Caco-2 (cell line): ENCODE measurements at regions not wholly inside any gene's neighbourhood (a gene's known extent, or its start where the extent isn't known, plus 50 kb on each side); places are given as distances from the start of the nearest gene placed in this dataset.
"Not testable (repeated sequence)": the region's sequence is repeated elsewhere in the genome, so short reads cannot be mapped to it uniquely, and the experiment has no call there.

Experiments
- BruUV-seq: library from RNA; stranded (reverse); fragments of 400-500 nt; replicated peaks from 2 replicates; lab custom pipeline; 2021; lab: Mats Ljungman, UMichigan
- CTCF ChIA-PET: fragments of 300-600 bp; sonication (Branson Sonifier 250); formaldehyde crosslinking; loops from one replicate; lab custom pipeline; 2022; ENCODE audit warnings: antibody characterized with exemption; lab: Charles Lee
- POLR2A ChIA-PET: fragments of 300-600 bp; sonication (Branson Sonifier 250); formaldehyde crosslinking; loops from one replicate; lab custom pipeline; 2022; ENCODE audit warnings: antibody characterized with exemption; lab: Charles Lee
- DNase-seq, 2 experiments: peaks; one replicate each; pipeline versions ENCODE4 v3.0.0 to v3.0.0-alpha.2; 2020 to 2022
- H3K27me3 ChIP-seq: replicated peaks from 2 replicates; pipeline ENCODE4 v1.6.0; 2011; ENCODE audit warnings: low read length; ENCODE audit not compliant: control insufficient read depth, insufficient read depth
- H3K36me3 ChIP-seq: 2 replicates; pipeline ENCODE4 v1.5.1; 2011; ENCODE audit warnings: low read length; ENCODE audit not compliant: control insufficient read depth, insufficient read depth
- H3K4me1 ChIP-seq: fragments of 250-450 bp; sonication (Bioruptor Pico); 2 replicates; pipeline ENCODE4 v1.5.1; 2020; ENCODE audit warnings: mild to moderate bottlenecking
- H3K4me3 ChIP-seq: 2 replicates; pipeline ENCODE4 v1.5.1; 2011; ENCODE audit warnings: low read depth, mild to moderate bottlenecking, control low read depth, low read length
- H3K9me3 ChIP-seq: fragments of 250-450 bp; sonication (Bioruptor Pico); 2 replicates; pipeline ENCODE4 v1.5.1; 2020; ENCODE audit warnings: mild to moderate bottlenecking, moderate library complexity
- H3K27ac Mint-ChIP-seq: one replicate; pipeline ENCODE4 v1.8.0; 2022; ENCODE audit warnings: mixed read lengths; ENCODE audit not compliant: unreplicated experiment
- H3K27me3 Mint-ChIP-seq: one replicate; pipeline ENCODE4 v1.8.0; 2022; ENCODE audit warnings: mixed read lengths; ENCODE audit not compliant: insufficient read depth, unreplicated experiment
- H3K36me3 Mint-ChIP-seq: one replicate; pipeline ENCODE4 v1.8.0; 2022; ENCODE audit warnings: mild to moderate bottlenecking, mixed read lengths; ENCODE audit not compliant: insufficient read depth, unreplicated experiment
- H3K4me1 Mint-ChIP-seq: one replicate; pipeline ENCODE4 v1.8.0; 2022; ENCODE audit warnings: low read depth, mixed read lengths; ENCODE audit not compliant: unreplicated experiment
- H3K4me3 Mint-ChIP-seq: one replicate; pipeline ENCODE4 v1.8.0; 2022; ENCODE audit warnings: mild to moderate bottlenecking, moderate library complexity, mixed read lengths; ENCODE audit not compliant: unreplicated experiment
- H3K9me3 Mint-ChIP-seq: one replicate; pipeline ENCODE4 v1.8.0; 2022; ENCODE audit warnings: mixed read lengths; ENCODE audit not compliant: unreplicated experiment
- CTCF ChIP-seq, 2 experiments: fragments of 200-600 bp in 1 of 2; IDR thresholded peaks; 1 replicate in 1 of 2; 2 replicates in 1 of 2; pipeline versions ENCODE4 v1.5.1 to v1.8.0; 2011 to 2022; ENCODE audit warnings: antibody characterized with exemption in 1 of 2, control low read depth in 1 of 2, inconsistent platforms in 1 of 2, low read depth in 1 of 2, low read length in 1 of 2, mild to moderate bottlenecking in 1 of 2, moderate library complexity in 1 of 2; ENCODE audit not compliant: insufficient read depth in 1 of 2, severe bottlenecking in 1 of 2, unreplicated experiment in 1 of 2
- intact Hi-C: fragments of 100-400 bp; cut with micrococcal nuclease; formaldehyde crosslinking; loops from one replicate; pipeline ENCODE4 v1.10.0; 2022; ENCODE audit not compliant: unreplicated experiment

- intact Hi-C loops, result no loop called here
- Mint-ChIP-seq H3K27ac (no peak overlapping the region), H3K36me3 (no peaks in the 10 kb centered on the region), H3K4me1 (no peaks in the 10 kb centered on the region), H3K9me3 (no peaks in the 10 kb centered on the region), H3K27me3 (peaks cover 3% of the 10 kb centered on the region), H3K4me3 (no peak overlapping the region)
- no peak for TF ChIP-seq CTCF (IDR thresholded peaks at IDR 0.05; ENCODE audit: insufficient read depth in 1 of 2, low read depth in 1 of 2, low read length in 1 of 2, severe bottlenecking in 1 of 2, unreplicated experiment in 1 of 2)
- no peak for DNase-seq
- Histone ChIP-seq H3K36me3 (no peaks in the 10 kb centered on the region), H3K9me3 (no peaks in the 10 kb centered on the region), H3K4me1 (no peaks in the 10 kb centered on the region), H3K27me3 (no peaks in the 10 kb centered on the region), H3K4me3 (no peak overlapping the region)
- POLR2A ChIA-PET, result no interaction called here
- CTCF ChIA-PET, result no interaction called here
- no TSS peak for BruUV-seq
Observed at GRCh38 chr7:109699661-109700060, 1130.0 kb downstream of the DNAJB9 start.

DNA sequence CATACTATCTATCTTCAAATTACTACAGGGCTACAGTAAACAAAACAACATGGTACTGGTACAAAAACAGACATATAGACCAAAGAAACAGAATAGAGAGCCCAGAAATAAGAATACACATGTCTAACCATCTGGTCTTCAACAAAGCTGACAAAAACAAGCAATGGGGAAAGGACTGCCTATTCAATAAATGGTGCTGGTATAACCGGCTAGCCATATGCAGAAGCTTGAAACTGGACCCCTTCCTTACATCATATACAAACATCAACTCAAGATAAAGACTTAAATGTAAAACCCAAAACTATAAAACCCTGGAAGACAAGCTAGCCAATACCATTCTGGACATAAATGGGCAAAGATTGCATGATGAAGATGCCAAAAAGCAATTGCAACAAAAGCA is 1143.7 kb downstream of the DNAJB9 start:
- Mint-ChIP-seq H3K27me3 (no peaks in the 10 kb centered on the region), H3K4me1 (no peaks in the 10 kb centered on the region), H3K9me3 (no peaks in the 10 kb centered on the region), H3K36me3 (no peaks in the 10 kb centered on the region), H3K27ac (no peak overlapping the region), H3K4me3 (no peak overlapping the region)
- no peaks in the 10 kb centered on the region for H3K9me3 ChIP-seq
- no peaks in the 10 kb centered on the region for H3K27me3 ChIP-seq
- intact Hi-C loops, result no loop called here
- no peaks in the 10 kb centered on the region for H3K36me3 ChIP-seq
- ChIA-PET CTCF (no interaction called here), POLR2A (no interaction called here)
- no peak for TF ChIP-seq CTCF (IDR thresholded peaks at IDR 0.05; ENCODE audit: insufficient read depth in 1 of 2, low read depth in 1 of 2, low read length in 1 of 2, severe bottlenecking in 1 of 2, unreplicated experiment in 1 of 2)
- H3K4me1 ChIP-seq, result no peaks in the 10 kb centered on the region
- no peak overlapping the region for H3K4me3 ChIP-seq
- BruUV-seq, result no TSS peak
- DNase-seq, result no peak

- DNase-seq, H3K4me1 Mint-ChIP-seq, H3K36me3 ChIP-seq, BruUV-seq, CTCF ChIA-PET, H3K27me3 ChIP-seq, H3K9me3 Mint-ChIP-seq, H3K27me3 Mint-ChIP-seq, H3K36me3 Mint-ChIP-seq, H3K4me3 Mint-ChIP-seq, H3K4me3 ChIP-seq, intact Hi-C loops, H3K27ac Mint-ChIP-seq, H3K9me3 ChIP-seq, H3K4me1 ChIP-seq, POLR2A ChIA-PET: not testable (repeated sequence)
Observed at GRCh38 chr7:109719359-109719758, 1149.7 kb downstream of the DNAJB9 start.

DNA sequence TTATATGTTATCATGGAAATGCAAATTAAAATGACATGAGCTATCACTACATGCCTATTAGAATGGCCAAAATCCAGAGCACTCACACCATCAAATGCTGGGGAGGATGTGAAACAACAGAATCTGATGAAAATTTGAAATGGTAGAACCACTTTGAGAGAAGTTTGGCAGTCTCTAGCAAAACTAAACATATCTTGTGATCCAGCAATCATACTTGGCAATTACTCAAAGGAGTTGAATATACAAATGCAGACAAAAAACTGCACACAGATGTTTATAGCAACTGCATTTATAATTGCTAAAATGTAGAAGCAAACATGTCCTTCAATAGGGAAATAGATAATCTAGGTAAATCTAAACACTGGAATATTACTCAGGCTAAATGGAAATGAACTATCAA is 1164.9 kb downstream of the DNAJB9 start:
- BruUV-seq, result no TSS peak
- H3K4me1 Mint-ChIP-seq, result no peaks in the 10 kb centered on the region
- H3K27me3 Mint-ChIP-seq, result peaks cover 3% of the 10 kb centered on the region
- peaks cover 8% of the 10 kb centered on the region for H3K9me3 Mint-ChIP-seq
- DNase-seq, result no peak
- no peak overlapping the region for H3K4me3 Mint-ChIP-seq
- H3K36me3 ChIP-seq, result no peaks in the 10 kb centered on the region
- no peak overlapping the region for H3K4me3 ChIP-seq
- H3K36me3 Mint-ChIP-seq, result no peaks in the 10 kb centered on the region
- intact Hi-C loops, result no loop called here
- TF ChIP-seq CTCF (IDR thresholded peaks at IDR 0.05; ENCODE audit: insufficient read depth in 1 of 2, low read depth in 1 of 2, low read length in 1 of 2, severe bottlenecking in 1 of 2, unreplicated experiment in 1 of 2), result no peak
- no peak overlapping the region for H3K27ac Mint-ChIP-seq
- H3K9me3 ChIP-seq, result no peaks in the 10 kb centered on the region
- H3K27me3 ChIP-seq, result no peaks in the 10 kb centered on the region
- no peaks in the 10 kb centered on the region for H3K4me1 ChIP-seq
- POLR2A ChIA-PET, result no interaction called here
- CTCF ChIA-PET, result no interaction called here
